ENCODE measurements at regions not wholly inside any gene's neighbourhood (a gene's known extent, or its start where the extent isn't known, plus 50 kb on each side); places are given as distances from the start of the nearest gene placed in this dataset.

- DNase-seq (ENCODE audit: low read depth in 1 of 2, low spot score in 1 of 2): no peak
- no peaks in the 10 kb centered on the region for H3K27me3 ChIP-seq (ENCODE audit: insufficient read depth, poor library complexity, severe bottlenecking)
- TF ChIP-seq SPI1 (IDR thresholded peaks at IDR 0.05; ENCODE audit: borderline replicate concordance, low read depth): no peak
- no peak for TF ChIP-seq GABPA (IDR thresholded peaks at IDR 0.05; ENCODE audit: low read depth)
- no peak for TF ChIP-seq REST (IDR thresholded peaks at IDR 0.05; ENCODE audit: insufficient replicate concordance, low read depth)
- TF ChIP-seq CTCF (IDR thresholded peaks at IDR 0.05; ENCODE audit: insufficient read depth, low read length): no peak
- TF ChIP-seq POLR2AphosphoS5 (IDR thresholded peaks at IDR 0.05; ENCODE audit: low read depth): no peak
- H3K4me3 ChIP-seq (replicated peaks; ENCODE audit: insufficient read depth, low read length): no peak overlapping the region
- no peak overlapping the region for H3K27ac ChIP-seq (replicated peaks)
Measured at GRCh38 chr1:194870860-194871259, 1684.4 kb upstream of the B3GALT2 start.

GRCh38 chr1:194866153-194866552 lies 1679.7 kb upstream of the B3GALT2 start:
- no peak overlapping the region for H3K27ac ChIP-seq (replicated peaks)
- no peak for DNase-seq (ENCODE audit: low read depth in 1 of 2, low spot score in 1 of 2)
- TF ChIP-seq POLR2AphosphoS5 (IDR thresholded peaks at IDR 0.05; ENCODE audit: low read depth): no peak
- TF ChIP-seq CTCF (IDR thresholded peaks at IDR 0.05; ENCODE audit: insufficient read depth, low read length): no peak
- no peak for TF ChIP-seq REST (IDR thresholded peaks at IDR 0.05; ENCODE audit: insufficient replicate concordance, low read depth)
- no peak for TF ChIP-seq GABPA (IDR thresholded peaks at IDR 0.05; ENCODE audit: low read depth)
- no peak for TF ChIP-seq SPI1 (IDR thresholded peaks at IDR 0.05; ENCODE audit: borderline replicate concordance, low read depth)

GRCh38 chr1:194865383-194865782 lies 1679.0 kb upstream of the B3GALT2 start:
- Histone ChIP-seq H3K27me3 (ENCODE audit: insufficient read depth, poor library complexity, severe bottlenecking) (no peaks in the 10 kb centered on the region), H3K4me3 (replicated peaks; ENCODE audit: insufficient read depth, low read length) (no peak overlapping the region), H3K27ac (replicated peaks) (no peak overlapping the region)
- DNase-seq (ENCODE audit: low read depth in 1 of 2, low spot score in 1 of 2): no peak
- TF ChIP-seq CTCF (IDR thresholded peaks at IDR 0.05; ENCODE audit: insufficient read depth, low read length): no peak
- TF ChIP-seq SPI1 (IDR thresholded peaks at IDR 0.05; ENCODE audit: borderline replicate concordance, low read depth): no peak
- no peak for TF ChIP-seq GABPA (IDR thresholded peaks at IDR 0.05; ENCODE audit: low read depth)
- TF ChIP-seq REST (IDR thresholded peaks at IDR 0.05; ENCODE audit: insufficient replicate concordance, low read depth): no peak
- no peak for TF ChIP-seq POLR2AphosphoS5 (IDR thresholded peaks at IDR 0.05; ENCODE audit: low read depth)

More at GRCh38 chr1:194866153-194866552, 1679.7 kb upstream of the B3GALT2 start:
- H3K4me3 ChIP-seq (replicated peaks; ENCODE audit: insufficient read depth, low read length): no peak overlapping the region
- no peaks in the 10 kb centered on the region for H3K27me3 ChIP-seq (ENCODE audit: insufficient read depth, poor library complexity, severe bottlenecking)

All from HL-60 (cell line).